ENCODE measurements at regions not wholly inside any gene's neighbourhood (a gene's known extent, or its start where the extent isn't known, plus 50 kb on each side); places are given as distances from the start of the nearest gene placed in this dataset.

GRCh38 chr9:78605041-78606000, 308.4 kb downstream of the PSAT1 start:
- no peak for TF ChIP-seq CTCF (conservative IDR thresholded peaks at IDR 0.05; ENCODE audit: low read depth, low read length)
- no peak for TF ChIP-seq EZH2 (IDR thresholded peaks at IDR 0.05; ENCODE audit: borderline replicate concordance, low read depth, low read length, poor library complexity, severe bottlenecking)

Data from A673 (cell line).